K562 (cell line): ENCODE measurements at regions not wholly inside any gene's neighbourhood (a gene's known extent, or its start where the extent isn't known, plus 50 kb on each side); places are given as distances from the start of the nearest gene placed in this dataset.

Source experiments
- ETV1 ChIP-seq: fragments of 450-650 bp; conservative IDR thresholded peaks from 2 replicates; pipeline ENCODE4 v1.6.1; 2016; ENCODE audit warnings: missing genetic modification characterization, control low read depth, low read depth, missing compliant biosample characterization
- MAZ ChIP-seq, 2 experiments: fragments of 450-650 bp in 1 of 2; sonication (generic) in 1 of 2; formaldehyde crosslinking; IDR thresholded peaks in 1 of 2; conservative IDR thresholded peaks in 1 of 2; 2 replicates each; pipeline versions ENCODE4 v1.4.0 to v1.5.0; 2020; ENCODE audit warnings: mild to moderate bottlenecking in 1 of 2, missing genetic modification reagents in 1 of 2

- no peak for TF ChIP-seq ETV1 (tag)
- TF ChIP-seq MAZ (CRISPR knock-in tag; conservative IDR thresholded peaks at IDR 0.05 in 1 of 2, IDR thresholded peaks at IDR 0.05 in 1 of 2): no peak
These were observed 199.9 kb downstream of the LACC1 start for GRCh38 chr13:44079413-44080205.
